GM12865 (cell line): ENCODE measurements at regions not wholly inside any gene's neighbourhood (a gene's known extent, or its start where the extent isn't known, plus 50 kb on each side); places are given as distances from the start of the nearest gene placed in this dataset.

ENCODE experiments used
- DNase-seq: peaks from one replicate; pipeline ENCODE4 v3.0.0; 2010; ENCODE audit warnings: low read depth
- H3K4me3 ChIP-seq: 2 replicates; pipeline ENCODE4 v1.5.1; 2011; ENCODE audit warnings: mild to moderate bottlenecking, low read depth, low read length, control low read depth
- TF ChIP-seq, protein P1 (sequence below): IDR thresholded peaks from 2 replicates; pipeline ENCODE4 v1.5.1; 2011; ENCODE audit warnings: low read length, control low read depth, low read depth, inconsistent platforms; ENCODE audit not compliant: insufficient read depth; ENCODE audit errors: missing control alignments

DNA sequence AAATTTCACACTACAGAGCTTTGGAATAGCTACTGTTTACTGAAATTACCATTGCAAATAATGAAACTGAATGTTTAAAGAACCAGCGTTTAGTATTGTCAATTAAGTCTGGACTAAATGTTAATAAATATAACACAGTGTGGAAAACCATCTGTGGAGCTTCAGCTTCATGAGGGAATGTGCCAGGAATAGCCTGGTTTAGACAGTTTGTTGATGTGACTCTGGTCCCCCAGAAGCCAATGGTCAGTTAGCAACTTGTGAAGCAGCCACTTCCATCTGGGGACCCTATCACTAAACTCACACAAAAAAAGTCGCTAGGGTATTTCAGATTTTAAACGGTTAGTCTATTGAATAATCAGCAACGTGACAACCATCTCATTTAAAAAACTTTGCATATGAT is 207.8 kb downstream of the RAMP3 start:
- no peak for DNase-seq
- no peak overlapping the region for H3K4me3 ChIP-seq
- TF ChIP-seq, protein P1, sequence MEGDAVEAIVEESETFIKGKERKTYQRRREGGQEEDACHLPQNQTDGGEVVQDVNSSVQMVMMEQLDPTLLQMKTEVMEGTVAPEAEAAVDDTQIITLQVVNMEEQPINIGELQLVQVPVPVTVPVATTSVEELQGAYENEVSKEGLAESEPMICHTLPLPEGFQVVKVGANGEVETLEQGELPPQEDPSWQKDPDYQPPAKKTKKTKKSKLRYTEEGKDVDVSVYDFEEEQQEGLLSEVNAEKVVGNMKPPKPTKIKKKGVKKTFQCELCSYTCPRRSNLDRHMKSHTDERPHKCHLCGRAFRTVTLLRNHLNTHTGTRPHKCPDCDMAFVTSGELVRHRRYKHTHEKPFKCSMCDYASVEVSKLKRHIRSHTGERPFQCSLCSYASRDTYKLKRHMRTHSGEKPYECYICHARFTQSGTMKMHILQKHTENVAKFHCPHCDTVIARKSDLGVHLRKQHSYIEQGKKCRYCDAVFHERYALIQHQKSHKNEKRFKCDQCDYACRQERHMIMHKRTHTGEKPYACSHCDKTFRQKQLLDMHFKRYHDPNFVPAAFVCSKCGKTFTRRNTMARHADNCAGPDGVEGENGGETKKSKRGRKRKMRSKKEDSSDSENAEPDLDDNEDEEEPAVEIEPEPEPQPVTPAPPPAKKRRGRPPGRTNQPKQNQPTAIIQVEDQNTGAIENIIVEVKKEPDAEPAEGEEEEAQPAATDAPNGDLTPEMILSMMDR: no peak

DNA sequence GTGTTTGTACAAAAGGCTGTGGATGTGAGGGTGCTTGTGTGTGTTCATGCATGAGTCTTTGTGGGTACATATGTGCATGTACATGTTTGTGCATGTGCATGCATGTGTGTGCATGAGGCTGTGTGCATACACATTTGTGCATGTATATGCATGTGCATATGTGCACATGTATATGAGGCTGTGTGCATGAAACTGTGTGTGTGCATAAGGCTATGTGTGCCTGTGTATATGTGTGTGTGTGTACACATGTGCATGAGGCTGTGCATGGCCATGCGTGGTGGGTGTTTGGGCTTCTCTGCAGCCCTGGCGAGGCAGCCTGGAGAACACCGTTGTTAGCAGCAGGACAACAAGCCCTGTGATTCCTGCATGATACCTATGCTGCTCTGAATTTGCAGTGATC is 207.7 kb upstream of the ADCY1 start:
- no peak overlapping the region for H3K4me3 ChIP-seq
- DNase-seq: no peak
- TF ChIP-seq, protein P1: no peak

DNA sequence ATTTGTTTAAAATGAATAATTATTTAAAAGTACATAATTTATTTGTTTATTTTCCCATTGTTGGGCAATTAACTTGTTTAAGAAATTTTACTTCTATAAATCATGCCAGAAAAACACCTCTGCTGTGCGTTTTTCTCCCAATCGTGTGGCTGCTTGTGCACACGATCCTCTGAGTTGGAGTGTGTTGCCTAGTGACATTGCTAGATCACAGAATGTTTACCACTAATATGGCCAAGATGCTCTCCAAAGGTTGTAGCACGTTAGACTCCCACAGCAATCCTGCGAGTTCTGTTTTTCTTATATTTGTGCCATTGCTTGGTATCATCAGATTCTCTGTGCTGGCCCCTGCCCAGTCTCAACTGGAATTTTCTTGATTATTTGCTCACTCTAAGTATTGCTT is 207.1 kb upstream of the ADCY1 start:
- TF ChIP-seq, protein P1: no peak
- DNase-seq: no peak
- no peak overlapping the region for H3K4me3 ChIP-seq

DNA sequence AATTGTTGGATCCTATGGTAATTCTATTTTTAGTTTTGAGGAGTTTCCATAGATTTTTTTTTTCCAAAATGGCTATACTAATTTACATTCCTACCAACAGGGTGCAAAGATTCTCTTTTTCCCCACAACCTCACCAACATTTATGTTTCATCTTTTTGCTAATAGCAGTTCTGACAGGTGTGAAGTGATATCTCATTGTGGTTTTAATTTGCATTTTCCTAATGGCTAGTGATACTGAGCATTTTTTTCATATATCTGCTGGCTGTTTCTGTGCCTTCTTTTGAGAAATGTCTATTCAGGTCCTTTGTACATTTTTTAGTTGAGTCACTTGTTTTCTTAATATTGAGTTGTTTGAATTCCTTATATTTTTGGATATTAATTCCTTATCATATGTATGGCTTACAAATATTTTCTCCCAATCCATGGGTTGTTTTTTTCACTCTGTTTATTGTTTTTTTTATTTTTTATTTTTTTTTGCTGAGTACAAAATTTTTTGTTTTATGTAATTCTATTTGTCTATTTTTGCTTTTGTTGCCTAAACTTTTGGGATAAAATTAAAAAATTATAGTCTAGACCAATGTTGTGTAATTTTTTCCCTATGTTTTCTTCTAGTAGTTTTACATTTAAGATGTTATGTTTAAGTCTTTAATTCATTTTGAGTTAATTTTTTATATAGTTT is 205.9 kb upstream of the ADCY1 start:
- TF ChIP-seq, protein P1: no peak
- DNase-seq: no peak

DNA sequence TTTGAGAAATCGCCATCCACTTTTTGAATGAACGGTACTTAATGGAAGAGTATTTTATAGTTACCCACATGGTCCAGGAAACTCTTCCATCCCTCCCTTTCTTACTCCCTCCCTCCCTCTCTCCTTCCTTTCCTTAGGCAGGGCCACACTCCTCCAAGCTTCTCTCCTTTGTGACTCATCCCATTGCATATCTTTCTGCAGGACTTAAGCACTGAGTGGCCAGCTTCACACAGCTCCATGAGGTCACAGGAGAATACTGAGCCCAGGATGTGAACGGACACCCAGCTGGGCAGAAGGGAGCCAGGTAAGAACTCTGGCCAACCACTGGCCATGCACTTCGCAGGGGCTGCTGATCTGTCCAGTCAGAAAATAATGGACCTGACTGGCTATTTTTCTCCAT is 189.7 kb upstream of the ADCY1 start:
- no peak for DNase-seq
- TF ChIP-seq, protein P1: no peak

More for the DNA sequence above, 205.9 kb upstream of the ADCY1 start:
- H3K4me3 ChIP-seq: no peak overlapping the region

DNA sequence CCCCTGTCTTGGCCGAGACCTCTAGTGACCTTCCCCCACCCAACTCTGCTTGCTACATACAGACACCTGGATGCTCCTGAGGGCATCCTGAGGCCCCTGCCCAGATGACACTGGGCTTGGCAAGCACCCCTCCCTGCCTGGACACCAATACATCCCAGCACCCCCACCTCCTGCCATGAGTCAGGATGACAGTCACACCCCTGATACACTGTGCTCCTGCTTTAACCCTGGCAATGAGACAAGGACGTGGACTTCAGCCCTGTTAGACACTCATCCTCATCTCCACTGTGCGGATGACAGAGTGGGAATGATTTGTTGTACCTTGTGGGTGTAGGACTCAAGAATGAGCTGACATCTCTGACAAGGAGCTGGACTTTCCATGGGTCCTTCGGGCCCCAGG is 186.3 kb upstream of the ADCY1 start:
- DNase-seq: no peak
- no peak overlapping the region for H3K4me3 ChIP-seq
- TF ChIP-seq, protein P1: no peak

More for the DNA sequence above, 189.7 kb upstream of the ADCY1 start:
- H3K4me3 ChIP-seq: no peak overlapping the region
